HG03342 (cell line): ENCODE measurements at regions not wholly inside any gene's neighbourhood (a gene's known extent, or its start where the extent isn't known, plus 50 kb on each side); places are given as distances from the start of the nearest gene placed in this dataset.

ENCODE experiments used
- ATAC-seq: cut with Tn5 transposase; IDR thresholded peaks from one replicate; pipeline ENCODE4 v1.9.1; 2021; ENCODE audit warnings: mild to moderate bottlenecking, moderate library complexity; ENCODE audit not compliant: unreplicated experiment

GRCh38 chr5:2306711-2307110 lies 424.0 kb upstream of the IRX4 start:
- no peak for ATAC-seq

GRCh38 chr5:2303431-2304100 lies 420.8 kb upstream of the IRX4 start:
- no peak for ATAC-seq

- ATAC-seq = no peak
These were observed 419.4 kb upstream of the IRX4 start for GRCh38 chr5:2302169-2302568.

- ATAC-seq = no peak
These were observed 418.3 kb upstream of the IRX4 start for GRCh38 chr5:2300861-2301574.

- ATAC-seq = no peak
These were observed 417.7 kb upstream of the IRX4 start for GRCh38 chr5:2300421-2300820.

GRCh38 chr5:2299388-2300220 lies 416.9 kb upstream of the IRX4 start:
- no peak for ATAC-seq

GRCh38 chr5:2298781-2299180 lies 416.1 kb upstream of the IRX4 start:
- ATAC-seq = no peak

- ATAC-seq = no peak
These were observed 415.3 kb upstream of the IRX4 start for GRCh38 chr5:2297991-2298390.

GRCh38 chr5:2295476-2295875 lies 412.8 kb upstream of the IRX4 start:
- ATAC-seq = no peak

- ATAC-seq = no peak
These were observed 411.2 kb upstream of the IRX4 start for GRCh38 chr5:2293906-2294305.

GRCh38 chr5:2291146-2291840 lies 408.6 kb upstream of the IRX4 start:
- ATAC-seq = no peak

- ATAC-seq = no peak
These were observed 406.7 kb upstream of the IRX4 start for GRCh38 chr5:2289380-2289779.

- no peak for ATAC-seq
These were observed 406.2 kb upstream of the IRX4 start for GRCh38 chr5:2288968-2289367.

- ATAC-seq = no peak
These were observed 405.7 kb upstream of the IRX4 start for GRCh38 chr5:2288466-2288865.

- ATAC-seq = no peak
These were observed 403.5 kb upstream of the IRX4 start for GRCh38 chr5:2286250-2286649.

- no peak for ATAC-seq
These were observed 402.0 kb upstream of the IRX4 start for GRCh38 chr5:2284678-2285077.

- ATAC-seq = no peak
These were observed 400.8 kb upstream of the IRX4 start for GRCh38 chr5:2283481-2284045.

- ATAC-seq = no peak
These were observed 400.2 kb upstream of the IRX4 start for GRCh38 chr5:2282893-2283292.

- no peak for ATAC-seq
These were observed 399.4 kb upstream of the IRX4 start for GRCh38 chr5:2282034-2282690.

GRCh38 chr5:2281446-2281845 lies 398.7 kb upstream of the IRX4 start:
- ATAC-seq = no peak
